ENCODE measurements at regions not wholly inside any gene's neighbourhood (a gene's known extent, or its start where the extent isn't known, plus 50 kb on each side); places are given as distances from the start of the nearest gene placed in this dataset.
"Not testable (repeated sequence)": the region's sequence is repeated elsewhere in the genome, so short reads cannot be mapped to it uniquely, and the experiment has no call there.

DNA sequence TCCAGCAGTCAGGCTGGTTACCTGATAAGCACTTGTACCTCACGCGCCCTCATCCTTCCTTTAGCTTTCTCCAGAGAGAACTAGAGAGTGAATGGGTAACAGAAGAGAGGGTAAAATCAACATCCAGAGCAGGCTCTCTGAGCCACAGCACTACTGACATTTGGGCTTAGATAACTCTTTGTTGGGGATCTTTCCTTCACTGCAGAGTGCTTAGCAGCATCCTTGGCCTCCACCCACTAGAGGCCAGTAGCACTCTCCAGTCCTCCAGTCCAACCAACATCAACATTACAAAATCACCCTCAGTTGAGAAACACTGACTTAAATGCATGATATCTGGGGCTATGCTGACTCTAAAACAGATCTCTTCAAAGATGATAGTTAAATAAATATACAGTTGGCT lies 220.7 kb downstream of the TACR3 start:
- Histone ChIP-seq H3K9me3 (ENCODE audit: control insufficient read depth, insufficient read depth, low read length) (no peaks in the 10 kb centered on the region), H3K36me3 (ENCODE audit: insufficient read depth, low read length) (no peaks in the 10 kb centered on the region), H3K4me1 (ENCODE audit: insufficient read depth, low read length) (peaks cover 6% of the 10 kb centered on the region; the same call in 1 of the 2 replicates), H3K9ac (ENCODE audit: low read depth, low read length) (no peak overlapping the region)

DNA sequence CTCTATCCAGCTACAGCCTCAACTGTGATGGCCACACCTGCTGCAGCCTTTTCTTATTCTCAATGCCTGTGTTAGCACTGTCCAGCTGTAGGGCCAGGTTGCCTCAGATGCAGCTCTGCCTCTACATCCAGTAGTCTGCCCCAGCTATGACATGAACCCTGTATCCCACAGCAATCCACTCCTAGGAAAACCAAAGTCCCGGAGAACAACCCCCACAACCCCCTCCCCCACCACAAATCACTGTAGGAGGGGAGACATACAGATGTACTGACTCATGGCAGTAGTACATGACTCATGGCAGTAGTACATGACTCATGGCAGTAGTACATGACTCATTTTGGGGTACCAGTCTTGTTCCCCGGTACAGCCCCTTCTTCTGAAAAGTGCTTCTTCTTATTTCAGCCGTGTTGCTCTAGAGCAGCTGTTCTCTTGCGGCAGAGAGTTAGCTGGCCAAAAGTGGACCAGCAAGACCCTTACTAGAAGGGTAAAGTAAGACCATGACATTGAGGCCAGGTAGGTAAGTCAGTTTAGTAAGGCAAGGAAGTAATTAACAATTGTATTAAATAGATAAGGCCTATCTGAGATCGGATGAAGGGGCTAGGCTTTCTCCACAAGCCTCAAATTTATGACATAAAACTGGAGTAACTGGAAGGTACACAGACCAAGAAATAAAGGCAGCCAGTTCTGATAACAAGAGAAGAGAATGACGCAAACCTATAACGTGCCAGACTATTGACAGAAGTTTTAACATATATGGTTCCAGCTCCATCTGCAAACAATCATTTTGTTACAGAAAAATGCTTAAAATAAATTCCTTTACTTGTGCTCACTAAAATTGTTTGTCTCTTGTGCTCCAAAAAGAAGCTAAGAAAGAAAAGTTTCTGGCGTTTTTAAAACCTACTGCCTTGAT lies 221.4 kb downstream of the TACR3 start:
- no peaks in the 10 kb centered on the region for H3K36me3 ChIP-seq (ENCODE audit: insufficient read depth, low read length)
- peaks cover 6% of the 10 kb centered on the region; the same call in 1 of the 2 replicates for H3K4me1 ChIP-seq (ENCODE audit: insufficient read depth, low read length)
- H3K9ac ChIP-seq (ENCODE audit: low read depth, low read length): no peak overlapping the region
- no peaks in the 10 kb centered on the region for H3K9me3 ChIP-seq (ENCODE audit: control insufficient read depth, insufficient read depth, low read length)

DNA sequence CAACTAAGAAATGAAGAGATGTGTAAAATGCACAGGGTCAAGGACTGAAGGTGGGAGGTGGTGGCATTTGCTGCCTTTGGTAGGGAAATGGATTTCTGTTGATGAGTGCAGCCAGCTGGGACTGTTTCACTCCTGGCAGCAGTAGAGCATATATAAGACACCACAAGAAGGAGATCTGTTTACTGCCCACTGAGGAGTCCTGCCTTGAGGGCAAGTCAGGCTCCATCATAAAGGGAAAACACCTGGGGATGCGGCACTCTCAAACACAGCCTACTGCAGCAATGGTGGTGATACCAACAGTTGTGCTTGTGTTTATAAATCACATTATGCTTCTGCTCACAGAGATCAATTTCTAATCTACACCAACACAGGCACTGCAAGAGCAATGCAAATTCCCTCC lies 222.1 kb downstream of the TACR3 start:
- H3K9me3 ChIP-seq (ENCODE audit: control insufficient read depth, insufficient read depth, low read length): no peaks in the 10 kb centered on the region
- peaks cover 6% of the 10 kb centered on the region; the same call in 1 of the 2 replicates for H3K4me1 ChIP-seq (ENCODE audit: insufficient read depth, low read length)
- H3K36me3 ChIP-seq (ENCODE audit: insufficient read depth, low read length): no peaks in the 10 kb centered on the region
- no peak overlapping the region for H3K9ac ChIP-seq (ENCODE audit: low read depth, low read length)

DNA sequence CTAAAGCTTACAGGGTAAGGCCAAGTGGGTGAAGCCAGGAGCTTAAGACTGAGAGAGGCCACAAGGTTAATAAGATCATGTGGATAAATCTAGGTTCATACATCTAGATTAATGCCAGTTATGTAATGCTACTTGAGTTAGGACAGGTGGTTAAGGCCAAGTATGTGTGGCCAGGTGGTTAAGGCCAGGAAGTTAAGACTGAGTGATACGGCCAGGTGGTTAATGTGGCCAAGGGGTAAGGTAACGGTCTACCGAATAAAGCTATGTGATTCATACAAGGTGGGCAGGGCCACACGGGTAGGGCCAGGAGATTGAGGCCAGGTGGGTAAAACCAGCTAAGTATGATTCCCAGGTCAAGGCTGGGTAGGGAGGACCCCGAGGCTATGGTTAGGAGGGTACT lies 223.0 kb downstream of the TACR3 start:
- H3K4me1 ChIP-seq (ENCODE audit: insufficient read depth, low read length): peaks cover 6% of the 10 kb centered on the region; the same call in 1 of the 2 replicates
- H3K9me3 ChIP-seq (ENCODE audit: control insufficient read depth, insufficient read depth, low read length): no peaks in the 10 kb centered on the region; the same call in 1 of the 2 replicates
- no peaks in the 10 kb centered on the region for H3K36me3 ChIP-seq (ENCODE audit: insufficient read depth, low read length)
- no peak overlapping the region for H3K9ac ChIP-seq (ENCODE audit: low read depth, low read length)

DNA sequence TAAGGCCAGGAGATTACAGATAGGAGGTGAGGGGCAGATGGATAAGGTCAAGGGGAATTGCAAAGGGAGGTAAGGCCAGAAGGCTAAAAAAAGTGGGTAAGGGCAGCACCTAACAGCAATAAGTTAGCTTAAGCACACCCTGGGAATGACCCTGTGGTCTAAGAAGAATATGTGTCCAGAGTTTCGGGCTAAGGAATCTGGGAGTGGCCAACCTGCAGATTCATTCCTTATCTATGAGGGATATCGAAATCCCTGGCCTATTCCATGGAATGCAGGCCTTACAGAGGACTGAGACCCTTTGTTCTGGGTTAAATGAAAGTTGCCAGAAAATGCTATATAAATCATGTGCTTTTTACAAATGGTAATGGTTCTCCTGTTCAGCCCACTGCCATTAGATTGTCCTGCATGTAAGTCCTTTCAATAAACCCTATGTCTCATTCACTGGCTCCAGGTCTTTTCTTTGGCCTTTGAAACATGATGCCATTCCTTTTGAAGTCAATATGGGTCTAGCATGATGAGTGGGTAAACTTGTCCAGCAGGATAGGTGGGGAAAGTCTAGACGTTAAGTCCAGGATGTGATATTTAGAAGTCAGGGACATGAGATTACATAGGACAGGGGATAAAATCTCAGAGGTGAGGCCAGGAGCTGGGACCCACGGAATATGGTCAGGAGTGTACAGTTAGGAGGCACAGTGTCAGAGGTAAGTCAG lies 226.2 kb downstream of the TACR3 start:
- H3K36me3 ChIP-seq (ENCODE audit: insufficient read depth, low read length): no peaks in the 10 kb centered on the region
- H3K9ac ChIP-seq (ENCODE audit: low read depth, low read length): no peak overlapping the region
- H3K9me3 ChIP-seq (ENCODE audit: control insufficient read depth, insufficient read depth, low read length): no peaks in the 10 kb centered on the region; the same call in 1 of the 2 replicates
- H3K4me1 ChIP-seq (ENCODE audit: insufficient read depth, low read length): peaks cover 6% of the 10 kb centered on the region; the same call in 1 of the 2 replicates

DNA sequence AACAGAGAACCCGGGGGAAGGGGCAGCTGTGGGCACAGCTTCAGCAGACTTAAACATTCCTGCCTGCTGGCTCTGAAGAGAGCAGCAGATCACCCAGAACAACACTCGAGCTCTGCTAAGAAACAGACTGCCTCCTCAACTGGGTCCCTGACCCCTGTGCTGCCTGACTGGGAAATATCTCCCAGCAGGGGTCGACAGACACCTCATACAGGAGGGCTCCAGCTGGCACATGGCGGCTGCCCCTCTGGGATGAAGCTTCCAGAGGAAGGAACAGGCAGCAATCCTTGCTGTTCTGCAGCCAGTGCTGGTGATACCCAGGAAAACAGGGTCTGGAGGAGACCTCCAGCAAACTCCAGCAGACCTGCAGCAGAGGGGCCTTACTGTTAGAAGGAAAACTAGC lies 234.5 kb downstream of the TACR3 start:
- not testable (repeated sequence) for H3K9me3 ChIP-seq (ENCODE audit: control insufficient read depth, insufficient read depth, low read length); H3K9ac ChIP-seq (ENCODE audit: low read depth, low read length); H3K4me1 ChIP-seq (ENCODE audit: insufficient read depth, low read length); H3K36me3 ChIP-seq (ENCODE audit: insufficient read depth, low read length)

DNA sequence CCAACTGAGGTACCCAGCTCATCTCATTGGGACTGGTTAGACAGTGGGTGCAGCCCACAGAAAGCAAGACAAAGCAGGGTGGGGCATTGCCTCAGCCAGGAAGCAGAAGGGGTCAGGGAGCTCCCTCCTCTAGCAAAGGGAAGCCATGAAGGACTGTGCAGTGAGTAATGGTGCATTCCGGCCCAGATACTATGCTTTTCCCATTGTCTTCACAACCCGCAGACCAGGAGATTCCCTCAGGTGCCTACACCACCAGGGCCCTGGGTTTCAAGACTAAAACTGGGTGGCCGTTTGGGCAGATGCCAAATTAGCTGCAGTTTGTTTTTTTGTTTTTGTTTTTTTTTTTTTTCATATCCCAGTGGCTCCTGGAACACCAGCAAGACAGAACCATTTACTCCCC lies 235.3 kb downstream of the TACR3 start:
- H3K4me1 ChIP-seq (ENCODE audit: insufficient read depth, low read length): no peaks in the 10 kb centered on the region
- no peak overlapping the region for H3K9ac ChIP-seq (ENCODE audit: low read depth, low read length)
- no peaks in the 10 kb centered on the region for H3K9me3 ChIP-seq (ENCODE audit: control insufficient read depth, insufficient read depth, low read length)
- no peaks in the 10 kb centered on the region for H3K36me3 ChIP-seq (ENCODE audit: insufficient read depth, low read length)

DNA sequence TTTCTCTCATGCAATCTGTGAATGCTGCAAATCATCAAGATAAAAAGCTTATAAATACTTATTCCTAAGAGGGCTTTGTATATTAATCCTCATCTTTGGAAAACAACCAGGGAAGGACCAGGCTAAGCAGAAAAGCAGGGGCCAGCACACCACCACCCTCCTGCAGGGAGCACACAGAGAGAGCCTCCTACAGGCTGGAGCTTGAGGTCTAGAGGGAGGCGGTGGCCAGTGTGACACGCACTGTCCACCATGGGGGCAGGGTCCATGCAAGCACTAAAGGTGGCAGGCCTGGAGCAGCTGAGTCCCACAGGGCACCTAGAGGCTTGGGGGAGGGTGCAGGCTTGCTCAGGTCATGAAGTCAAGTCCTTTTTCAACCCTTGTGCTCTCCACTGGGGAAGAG lies 236.9 kb downstream of the TACR3 start:
- no peaks in the 10 kb centered on the region for H3K9me3 ChIP-seq (ENCODE audit: control insufficient read depth, insufficient read depth, low read length)
- peaks cover 5% of the 10 kb centered on the region; the same call in 1 of the 2 replicates for H3K4me1 ChIP-seq (ENCODE audit: insufficient read depth, low read length)
- H3K9ac ChIP-seq (ENCODE audit: low read depth, low read length): no peak overlapping the region
- H3K36me3 ChIP-seq (ENCODE audit: insufficient read depth, low read length): no peaks in the 10 kb centered on the region

DNA sequence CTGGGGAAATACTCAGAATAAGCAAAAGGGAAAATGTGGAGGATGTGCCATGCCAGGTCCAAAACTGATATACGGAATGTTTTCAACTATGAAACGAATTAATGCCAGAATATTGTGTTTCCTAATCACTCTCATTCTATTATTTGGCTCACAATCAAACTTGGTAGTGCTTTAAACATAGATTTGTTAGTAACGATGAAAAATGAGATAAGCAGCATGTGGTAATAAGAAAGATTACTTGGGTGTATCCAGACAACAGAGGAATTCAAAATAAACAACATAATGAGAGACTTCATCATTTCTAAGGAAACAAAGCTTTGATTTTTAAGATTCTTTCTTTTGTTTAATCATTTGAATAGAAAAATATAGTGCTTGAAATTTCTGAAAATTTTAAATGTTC lies 237.3 kb downstream of the TACR3 start:
- Histone ChIP-seq H3K9ac (ENCODE audit: low read depth, low read length) (no peak overlapping the region), H3K4me1 (ENCODE audit: insufficient read depth, low read length) (peaks cover 7% of the 10 kb centered on the region; the same call in 1 of the 2 replicates), H3K36me3 (ENCODE audit: insufficient read depth, low read length) (no peaks in the 10 kb centered on the region), H3K9me3 (ENCODE audit: control insufficient read depth, insufficient read depth, low read length) (no peaks in the 10 kb centered on the region)

DNA sequence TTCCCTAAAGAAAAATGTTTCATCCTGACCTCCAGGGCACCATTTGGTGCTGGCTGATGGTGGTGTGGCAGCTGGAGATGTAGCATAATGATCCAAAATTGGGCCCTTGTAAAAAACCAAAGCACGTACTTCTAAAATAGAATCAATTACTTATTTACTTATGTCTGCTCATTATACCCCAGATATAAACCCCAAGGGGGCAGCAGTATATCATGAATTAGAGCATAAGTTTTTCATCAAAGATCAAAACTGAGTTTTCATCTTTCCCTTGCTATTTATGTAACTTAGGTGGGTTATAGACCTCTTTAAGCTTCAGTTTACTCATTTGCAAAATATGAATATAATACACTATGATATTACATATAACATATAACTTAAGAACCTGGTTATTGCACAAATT lies 241.1 kb downstream of the TACR3 start:
- Histone ChIP-seq H3K9ac (ENCODE audit: low read depth, low read length) (no peak overlapping the region), H3K9me3 (ENCODE audit: control insufficient read depth, insufficient read depth, low read length) (no peaks in the 10 kb centered on the region), H3K4me1 (ENCODE audit: insufficient read depth, low read length) (peaks cover 7% of the 10 kb centered on the region; the same call in 1 of the 2 replicates), H3K36me3 (ENCODE audit: insufficient read depth, low read length) (no peaks in the 10 kb centered on the region)

DNA sequence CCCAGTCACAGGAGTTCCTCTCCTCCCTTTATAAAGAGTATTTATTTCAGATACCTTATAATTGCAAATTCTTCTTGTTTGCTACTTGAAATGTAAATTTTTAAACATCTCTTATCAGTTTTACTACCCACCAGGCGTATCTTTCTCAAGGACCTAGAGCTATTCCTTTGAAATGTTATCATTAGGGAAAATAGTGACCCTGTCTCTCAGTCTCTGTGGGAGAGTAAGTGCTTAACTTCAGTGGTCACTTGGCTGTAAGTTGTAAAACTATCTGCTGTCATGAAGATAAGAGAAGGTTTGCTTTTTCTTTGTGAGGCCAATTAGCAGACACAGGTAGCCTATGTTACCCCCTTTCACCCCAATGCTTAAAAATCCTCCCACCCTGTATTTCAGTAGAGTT lies 241.6 kb downstream of the TACR3 start:
- Histone ChIP-seq H3K4me1 (ENCODE audit: insufficient read depth, low read length) (peaks cover 7% of the 10 kb centered on the region; the same call in 1 of the 2 replicates), H3K36me3 (ENCODE audit: insufficient read depth, low read length) (no peaks in the 10 kb centered on the region), H3K9me3 (ENCODE audit: control insufficient read depth, insufficient read depth, low read length) (no peaks in the 10 kb centered on the region), H3K9ac (ENCODE audit: low read depth, low read length) (no peak overlapping the region)

DNA sequence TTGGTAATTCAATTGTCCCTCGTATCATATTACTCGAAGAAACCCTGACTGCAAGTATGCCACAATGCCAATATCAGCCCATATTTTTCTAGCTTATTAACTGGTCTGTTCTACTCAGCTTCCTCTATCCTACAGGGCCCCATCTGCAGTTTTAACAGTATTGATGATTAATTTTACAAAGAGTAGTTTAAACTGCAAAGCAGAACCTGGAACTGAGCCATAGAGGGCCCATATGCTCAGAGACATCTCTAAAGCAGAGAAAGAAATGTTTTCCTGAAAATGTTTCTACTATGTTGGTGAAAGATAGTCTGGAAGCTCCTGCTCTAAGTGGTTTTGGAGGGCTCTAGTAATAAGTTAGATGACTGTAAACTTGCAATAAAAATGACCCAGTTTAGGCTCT lies 259.4 kb upstream of the CENPE start:
- H3K36me3 ChIP-seq (ENCODE audit: insufficient read depth, low read length): no peaks in the 10 kb centered on the region
- no peaks in the 10 kb centered on the region for H3K4me1 ChIP-seq (ENCODE audit: insufficient read depth, low read length)
- no peak overlapping the region for H3K9ac ChIP-seq (ENCODE audit: low read depth, low read length)
- H3K9me3 ChIP-seq (ENCODE audit: control insufficient read depth, insufficient read depth, low read length): no peaks in the 10 kb centered on the region

DNA sequence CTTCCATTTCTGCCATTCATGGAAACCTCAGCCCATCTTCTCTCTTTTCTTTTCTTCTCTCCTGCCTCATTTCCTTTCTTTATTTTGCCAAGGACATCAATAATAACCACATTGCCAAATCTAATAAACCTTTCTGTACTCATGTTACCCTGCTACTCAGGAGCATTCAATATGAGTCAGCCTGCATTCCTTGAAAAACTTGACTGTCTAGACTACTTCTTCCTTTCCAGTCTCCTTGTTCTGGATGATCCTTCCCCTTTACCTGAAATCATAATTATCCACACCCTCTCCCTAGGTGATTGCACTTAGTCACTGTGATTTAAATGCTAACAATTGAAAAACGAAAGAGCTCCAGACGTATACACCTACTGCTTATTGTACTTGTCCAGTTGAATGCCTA lies 253.2 kb upstream of the CENPE start:
- H3K9ac ChIP-seq (ENCODE audit: low read depth, low read length): no peak overlapping the region
- no peaks in the 10 kb centered on the region for H3K9me3 ChIP-seq (ENCODE audit: control insufficient read depth, insufficient read depth, low read length)
- no peaks in the 10 kb centered on the region for H3K4me1 ChIP-seq (ENCODE audit: insufficient read depth, low read length)
- no peaks in the 10 kb centered on the region for H3K36me3 ChIP-seq (ENCODE audit: insufficient read depth, low read length)

DNA sequence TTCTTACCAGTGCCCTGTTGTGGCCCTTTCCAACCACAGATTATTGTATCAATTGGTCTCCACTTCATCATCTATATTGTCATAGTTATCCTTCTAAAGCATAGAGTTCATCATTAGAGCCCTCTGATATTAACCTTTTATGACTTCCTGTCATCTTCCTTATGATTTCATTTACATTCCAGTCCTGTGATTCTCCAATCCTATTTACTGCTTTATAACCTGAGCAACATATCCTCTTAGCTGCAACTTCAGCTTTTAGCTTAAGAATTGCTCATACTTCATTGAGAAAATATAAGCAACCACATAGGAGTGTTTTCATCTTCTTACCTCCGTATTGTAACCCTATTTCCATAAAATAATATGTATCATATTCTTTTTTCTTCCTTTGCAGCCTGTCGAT lies 252.6 kb upstream of the CENPE start:
- Histone ChIP-seq H3K9ac (ENCODE audit: low read depth, low read length) (no peak overlapping the region), H3K36me3 (ENCODE audit: insufficient read depth, low read length) (no peaks in the 10 kb centered on the region), H3K4me1 (ENCODE audit: insufficient read depth, low read length) (no peaks in the 10 kb centered on the region), H3K9me3 (ENCODE audit: control insufficient read depth, insufficient read depth, low read length) (no peaks in the 10 kb centered on the region)
